ENCODE measurements at regions not wholly inside any gene's neighbourhood (a gene's known extent, or its start where the extent isn't known, plus 50 kb on each side); places are given as distances from the start of the nearest gene placed in this dataset.
"Not testable (repeated sequence)": the region's sequence is repeated elsewhere in the genome, so short reads cannot be mapped to it uniquely, and the experiment has no call there.

- CTCF ChIA-PET, POLR2A ChIA-PET, H3K9me3 Mint-ChIP-seq: not testable (repeated sequence)
Measured at GRCh38 chr15:22178438-22178837, 98.1 kb downstream of the OR4M2 start.

GRCh38 chr15:22179043-22179442 is 98.7 kb downstream of the OR4M2 start:
- DNase-seq, result not testable (repeated sequence)

More at GRCh38 chr15:22178438-22178837, 98.1 kb downstream of the OR4M2 start:
- H3K27me3 Mint-ChIP-seq; intact Hi-C loops (cut with micrococcal nuclease); DNase-seq; H3K4me1 Mint-ChIP-seq (ENCODE audit: low read depth); H3K4me3 Mint-ChIP-seq; H3K27ac Mint-ChIP-seq; H3K36me3 Mint-ChIP-seq: not testable (repeated sequence)

GRCh38 chr15:22180611-22181010 is 100.3 kb downstream of the OR4M2 start:
- H3K27ac Mint-ChIP-seq; H3K9me3 Mint-ChIP-seq; POLR2A ChIA-PET; H3K4me3 Mint-ChIP-seq; H3K27me3 Mint-ChIP-seq; CTCF ChIA-PET; H3K36me3 Mint-ChIP-seq; DNase-seq; intact Hi-C loops (cut with micrococcal nuclease); H3K4me1 Mint-ChIP-seq (ENCODE audit: low read depth): not testable (repeated sequence)

More at GRCh38 chr15:22179043-22179442, 98.7 kb downstream of the OR4M2 start:
- H3K9me3 Mint-ChIP-seq; H3K4me3 Mint-ChIP-seq; intact Hi-C loops (cut with micrococcal nuclease); CTCF ChIA-PET; H3K27ac Mint-ChIP-seq; H3K4me1 Mint-ChIP-seq (ENCODE audit: low read depth); H3K36me3 Mint-ChIP-seq; POLR2A ChIA-PET; H3K27me3 Mint-ChIP-seq: not testable (repeated sequence)

GRCh38 chr15:22184678-22185077 is 104.4 kb downstream of the OR4M2 start:
- H3K4me3 Mint-ChIP-seq; H3K9me3 Mint-ChIP-seq; POLR2A ChIA-PET; H3K27ac Mint-ChIP-seq; DNase-seq; intact Hi-C loops (cut with micrococcal nuclease); H3K36me3 Mint-ChIP-seq; CTCF ChIA-PET; H3K27me3 Mint-ChIP-seq; H3K4me1 Mint-ChIP-seq (ENCODE audit: low read depth): not testable (repeated sequence)

GRCh38 chr15:22186846-22187532 is 106.7 kb downstream of the OR4M2 start:
- H3K4me1 Mint-ChIP-seq (ENCODE audit: low read depth); CTCF ChIA-PET; POLR2A ChIA-PET; H3K9me3 Mint-ChIP-seq; H3K27ac Mint-ChIP-seq; intact Hi-C loops (cut with micrococcal nuclease); H3K4me3 Mint-ChIP-seq; DNase-seq; H3K27me3 Mint-ChIP-seq; H3K36me3 Mint-ChIP-seq: not testable (repeated sequence)

- H3K4me3 Mint-ChIP-seq; H3K9me3 Mint-ChIP-seq; intact Hi-C loops (cut with micrococcal nuclease); H3K27ac Mint-ChIP-seq; H3K27me3 Mint-ChIP-seq; H3K4me1 Mint-ChIP-seq (ENCODE audit: low read depth); DNase-seq; H3K36me3 Mint-ChIP-seq; POLR2A ChIA-PET; CTCF ChIA-PET: not testable (repeated sequence)
Measured at GRCh38 chr15:22191818-22192217, 111.5 kb downstream of the OR4M2 start.

- H3K36me3 Mint-ChIP-seq; intact Hi-C loops (cut with micrococcal nuclease); H3K27ac Mint-ChIP-seq; POLR2A ChIA-PET; H3K4me1 Mint-ChIP-seq (ENCODE audit: low read depth); DNase-seq; H3K4me3 Mint-ChIP-seq; H3K9me3 Mint-ChIP-seq; CTCF ChIA-PET; H3K27me3 Mint-ChIP-seq: not testable (repeated sequence)
Measured at GRCh38 chr15:22194739-22195617, 114.7 kb downstream of the OR4M2 start.

GRCh38 chr15:22196423-22196822 is 116.1 kb downstream of the OR4M2 start:
- POLR2A ChIA-PET; H3K4me3 Mint-ChIP-seq; H3K27ac Mint-ChIP-seq; CTCF ChIA-PET; H3K36me3 Mint-ChIP-seq; H3K4me1 Mint-ChIP-seq (ENCODE audit: low read depth); intact Hi-C loops (cut with micrococcal nuclease); DNase-seq; H3K27me3 Mint-ChIP-seq; H3K9me3 Mint-ChIP-seq: not testable (repeated sequence)

- H3K36me3 Mint-ChIP-seq; H3K4me1 Mint-ChIP-seq (ENCODE audit: low read depth); DNase-seq; H3K4me3 Mint-ChIP-seq; CTCF ChIA-PET; POLR2A ChIA-PET; H3K27ac Mint-ChIP-seq; intact Hi-C loops (cut with micrococcal nuclease); H3K27me3 Mint-ChIP-seq; H3K9me3 Mint-ChIP-seq: not testable (repeated sequence)
Measured at GRCh38 chr15:22200417-22200816, 120.1 kb downstream of the OR4M2 start.

GRCh38 chr15:22201993-22202659 is 121.8 kb downstream of the OR4M2 start:
- POLR2A ChIA-PET; H3K36me3 Mint-ChIP-seq; H3K4me3 Mint-ChIP-seq; H3K9me3 Mint-ChIP-seq; intact Hi-C loops (cut with micrococcal nuclease); H3K4me1 Mint-ChIP-seq (ENCODE audit: low read depth); CTCF ChIA-PET; H3K27me3 Mint-ChIP-seq: not testable (repeated sequence)
- peak overlapping the region; percentile 51 for H3K27ac Mint-ChIP-seq
- DNase-seq, result peak; percentile 27

- H3K4me1 Mint-ChIP-seq (ENCODE audit: low read depth); CTCF ChIA-PET; H3K36me3 Mint-ChIP-seq; intact Hi-C loops (cut with micrococcal nuclease); DNase-seq; H3K27me3 Mint-ChIP-seq; POLR2A ChIA-PET; H3K9me3 Mint-ChIP-seq; H3K27ac Mint-ChIP-seq; H3K4me3 Mint-ChIP-seq: not testable (repeated sequence)
Measured at GRCh38 chr15:22203208-22203607, 122.9 kb downstream of the OR4M2 start.

GRCh38 chr15:22209086-22209485 is 128.8 kb downstream of the OR4M2 start:
- H3K27me3 Mint-ChIP-seq, result not testable (repeated sequence)

More at GRCh38 chr15:22209086-22209485, 128.8 kb downstream of the OR4M2 start:
- H3K9me3 Mint-ChIP-seq; CTCF ChIA-PET; intact Hi-C loops (cut with micrococcal nuclease); POLR2A ChIA-PET; H3K36me3 Mint-ChIP-seq; H3K4me1 Mint-ChIP-seq (ENCODE audit: low read depth); H3K4me3 Mint-ChIP-seq; H3K27ac Mint-ChIP-seq; DNase-seq: not testable (repeated sequence)
